Hepatocyte (in vitro differentiated cells): ENCODE measurements at regions not wholly inside any gene's neighbourhood (a gene's known extent, or its start where the extent isn't known, plus 50 kb on each side); places are given as distances from the start of the nearest gene placed in this dataset.

Source experiments
- DNase-seq: peaks from one replicate; pipeline ENCODE4 v3.0.0-alpha.2; 2016; ENCODE audit warnings: low spot score
- H2AFZ ChIP-seq: fragments of 200-600 bp; sonication (generic); 2 replicates; pipeline ENCODE4 v1.6.0; 2016; ENCODE audit warnings: antibody characterized with exemption, mild to moderate bottlenecking
- H3K27ac ChIP-seq: fragments of 200-600 bp; sonication (generic); 2 replicates; pipeline ENCODE4 v1.5.1; 2016; ENCODE audit warnings: mild to moderate bottlenecking
- H3K27me3 ChIP-seq: fragments of 200-600 bp; sonication (generic); 2 replicates; pipeline ENCODE4 v1.6.1; 2016
- H3K36me3 ChIP-seq: fragments of 200-600 bp; sonication (generic); replicated peaks from 2 replicates; pipeline ENCODE4 v1.5.1; 2016; ENCODE audit warnings: low read depth; ENCODE audit not compliant: insufficient read depth
- H3K4me1 ChIP-seq: fragments of 200-600 bp; sonication (generic); 2 replicates; pipeline ENCODE4 v1.5.1; 2016; ENCODE audit warnings: mild to moderate bottlenecking, moderate library complexity; ENCODE audit not compliant: insufficient read depth
- H3K4me2 ChIP-seq: fragments of 200-600 bp; sonication (generic); 2 replicates; pipeline ENCODE4 v1.6.0; 2016
- H3K4me3 ChIP-seq: fragments of 200-600 bp; sonication (generic); 2 replicates; pipeline ENCODE4 v1.5.1; 2016; ENCODE audit warnings: mild to moderate bottlenecking
- H3K79me2 ChIP-seq: fragments of 200-600 bp; sonication (generic); 2 replicates; pipeline ENCODE4 v1.6.0; 2017; ENCODE audit warnings: mild to moderate bottlenecking
- H3K9me2 ChIP-seq: fragments of 200-600 bp; sonication (generic); replicated peaks from 2 replicates; pipeline ENCODE4 v1.6.0; 2017; ENCODE audit warnings: mild to moderate bottlenecking; ENCODE audit not compliant: insufficient read depth
- H3K9me3 ChIP-seq: fragments of 200-600 bp; sonication (generic); 2 replicates; pipeline ENCODE4 v1.5.1; 2016; ENCODE audit warnings: low read depth, mild to moderate bottlenecking
- H4K20me1 ChIP-seq: fragments of 200-600 bp; sonication (generic); 2 replicates; pipeline ENCODE4 v1.6.0; 2016; ENCODE audit warnings: mild to moderate bottlenecking; ENCODE audit not compliant: insufficient read depth, poor library complexity, severe bottlenecking
- CTCF ChIP-seq: fragments of 200-600 bp; sonication (generic); IDR thresholded peaks from 2 replicates; pipeline ENCODE4 v1.5.1; 2016; ENCODE audit warnings: antibody characterized with exemption, mild to moderate bottlenecking; ENCODE audit not compliant: poor library complexity
- EZH2 ChIP-seq: fragments of 200-600 bp; sonication (generic); IDR thresholded peaks from 2 replicates; pipeline ENCODE4 v1.6.1; 2016; ENCODE audit warnings: antibody characterized with exemption, mild to moderate bottlenecking, borderline replicate concordance
- EZH2phosphoT487 ChIP-seq: fragments of 200-600 bp; sonication (generic); IDR thresholded peaks from one replicate; pipeline ENCODE4 v1.6.1; 2018; ENCODE audit warnings: antibody characterized with exemption, mild to moderate bottlenecking, low read depth, moderate library complexity; ENCODE audit not compliant: unreplicated experiment, severe bottlenecking
- WGBS: methylation state at CpG from one replicate; pipeline ENCODE4 v1.1.6; 2016; ENCODE audit warnings: low lambda C conversion rate; ENCODE audit errors: missing lambda C conversion rate; 5-methylcytosine and 5-hydroxymethylcytosine counted together

- Histone ChIP-seq H3K4me3 (no peak overlapping the region), H2AFZ (no peak overlapping the region), H4K20me1 (no peaks in the 10 kb centered on the region), H3K79me2 (no peaks in the 10 kb centered on the region), H3K4me1 (peaks cover 3% of the 10 kb centered on the region), H3K9me3 (no peaks in the 10 kb centered on the region), H3K27ac (no peak overlapping the region), H3K27me3 (no peaks in the 10 kb centered on the region), H3K36me3 (no peaks in the 10 kb centered on the region), H3K9me2 (no peaks in the 10 kb centered on the region), H3K4me2 (no peak overlapping the region)
- TF ChIP-seq EZH2 (no peak), EZH2phosphoT487 (no peak), CTCF (no peak)
- WGBS, result 74% methylated on average over 4 of the region's 4 CpGs
- no peak for DNase-seq
These were observed 194.6 kb upstream of the FSCB start for GRCh38 chr14:44701563-44702263.

GRCh38 chr14:44700694-44701093, 193.6 kb upstream of the FSCB start:
- Histone ChIP-seq H4K20me1 (no peaks in the 10 kb centered on the region), H3K4me1 (peaks cover 3% of the 10 kb centered on the region), H3K4me2 (no peak overlapping the region), H2AFZ (no peak overlapping the region), H3K36me3 (no peaks in the 10 kb centered on the region), H3K27me3 (no peaks in the 10 kb centered on the region), H3K4me3 (no peak overlapping the region), H3K9me2 (no peaks in the 10 kb centered on the region), H3K79me2 (no peaks in the 10 kb centered on the region), H3K9me3 (no peaks in the 10 kb centered on the region), H3K27ac (no peak overlapping the region)
- TF ChIP-seq EZH2phosphoT487, result no peak
- TF ChIP-seq CTCF, result no peak
- TF ChIP-seq EZH2, result no peak
- WGBS, result 92% methylated on average over 1 of the region's 1 CpG
- DNase-seq, result no peak

GRCh38 chr14:44700184-44700583, 193.1 kb upstream of the FSCB start:
- Histone ChIP-seq H3K4me3 (no peak overlapping the region), H3K4me2 (no peak overlapping the region), H3K79me2 (no peaks in the 10 kb centered on the region), H3K9me2 (no peaks in the 10 kb centered on the region), H3K27ac (no peak overlapping the region), H3K36me3 (no peaks in the 10 kb centered on the region), H3K9me3 (no peaks in the 10 kb centered on the region), H3K4me1 (peaks cover 3% of the 10 kb centered on the region), H3K27me3 (no peaks in the 10 kb centered on the region), H2AFZ (no peak overlapping the region), H4K20me1 (no peaks in the 10 kb centered on the region)
- peak; percentile 8 for DNase-seq
- TF ChIP-seq EZH2 (no peak), CTCF (no peak), EZH2phosphoT487 (no peak)
- WGBS, result 80% methylated on average over 2 of the region's 2 CpGs
